NCI-H1436 treated with DMSO at 0.1 percent for 48 hours (cell line): ENCODE measurements at regions not wholly inside any gene's neighbourhood (a gene's known extent, or its start where the extent isn't known, plus 50 kb on each side); places are given as distances from the start of the nearest gene placed in this dataset.
"Not testable (repeated sequence)": the region's sequence is repeated elsewhere in the genome, so short reads cannot be mapped to it uniquely, and the experiment has no call there.

Source experiments
- DNase-seq: peaks from one replicate; lab custom pipeline; 2025; lab: John Stamatoyannopoulos, UW

DNA sequence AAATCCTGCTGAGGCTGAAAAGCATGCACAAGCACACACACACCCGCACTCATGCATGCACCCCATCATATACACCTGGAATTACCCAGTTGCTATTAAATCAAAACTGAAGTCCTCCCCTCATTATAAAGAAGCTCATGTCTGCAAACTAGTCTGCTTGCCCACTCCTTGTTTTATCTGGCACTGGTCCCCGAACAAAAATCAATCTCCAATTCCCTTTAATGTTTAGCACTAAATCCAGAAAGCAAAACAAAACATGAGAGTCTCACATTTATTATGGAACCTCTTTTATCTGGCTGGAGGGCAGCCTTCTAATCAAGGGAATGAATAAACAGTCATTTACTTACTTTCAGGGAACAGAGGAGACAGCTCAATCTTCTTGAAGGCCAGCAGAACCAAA is 1093.4 kb upstream of the FLRT2 start:
- no peak for DNase-seq

DNA sequence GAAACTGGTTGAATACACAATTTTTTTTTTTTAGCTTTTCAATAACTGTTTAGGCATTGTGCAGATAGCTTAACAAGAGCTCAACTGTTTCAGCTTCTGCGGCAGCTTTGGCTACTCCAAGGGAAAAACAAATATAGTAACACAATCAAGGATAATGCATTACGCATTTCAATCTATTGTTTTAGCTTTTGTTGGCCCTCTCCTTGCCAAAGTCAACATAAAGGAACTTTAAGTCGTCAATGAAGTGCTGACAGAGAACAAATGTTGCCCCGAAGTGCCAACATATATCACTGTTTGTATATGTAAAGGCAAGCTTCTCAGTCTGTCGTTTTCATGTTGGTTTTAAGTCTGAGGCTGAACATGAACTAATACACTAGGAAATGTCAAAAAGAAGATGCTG is 1087.4 kb upstream of the FLRT2 start:
- DNase-seq: no peak

DNA sequence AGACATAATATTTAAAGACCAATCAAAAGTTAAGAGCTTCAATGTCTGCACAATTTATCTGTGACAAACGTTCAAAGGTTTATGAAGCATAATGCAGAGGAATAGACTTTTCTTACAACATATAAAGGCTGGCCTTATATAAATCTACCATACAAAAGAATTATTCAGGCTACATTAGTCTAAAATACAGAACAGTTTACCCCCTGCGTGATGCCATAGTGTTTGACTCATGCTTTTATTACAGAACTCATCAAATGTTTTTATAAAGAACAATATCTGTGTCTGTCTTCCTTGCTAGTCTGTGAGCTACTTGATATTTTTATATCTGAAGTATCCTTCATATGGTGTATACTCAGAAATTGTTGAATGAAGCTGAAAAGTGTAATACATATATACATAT is 1084.5 kb upstream of the FLRT2 start:
- DNase-seq: no peak

GRCh38 chr14:84446250-84446649 is 1083.7 kb upstream of the FLRT2 start:
- no peak for DNase-seq

- DNase-seq: no peak
Observed at GRCh38 chr14:84453307-84453950, 1076.5 kb upstream of the FLRT2 start.

GRCh38 chr14:84454114-84454513 is 1075.8 kb upstream of the FLRT2 start:
- no peak for DNase-seq

DNA sequence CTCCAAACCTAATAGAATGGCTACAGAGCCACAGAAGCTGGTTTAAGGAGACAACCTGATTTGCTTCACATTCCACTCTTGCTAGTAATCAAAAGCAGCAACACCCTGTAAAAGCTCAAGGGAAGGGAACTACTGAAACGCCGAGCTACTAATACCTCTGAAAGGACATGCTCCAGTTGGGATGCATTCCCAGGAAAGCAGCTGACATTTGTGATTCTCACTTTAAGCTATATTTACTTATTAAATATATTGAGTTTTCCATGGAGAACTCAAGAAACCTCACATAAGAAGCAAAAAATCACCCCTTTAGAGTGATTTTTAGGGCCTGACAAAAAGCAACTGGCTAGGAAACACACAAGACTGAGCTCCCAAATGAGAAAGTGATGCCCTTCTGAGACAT is 1073.0 kb upstream of the FLRT2 start:
- no peak for DNase-seq

GRCh38 chr14:84458881-84459280 is 1071.1 kb upstream of the FLRT2 start:
- DNase-seq: no peak

GRCh38 chr14:84465880-84466279 is 1064.1 kb upstream of the FLRT2 start:
- no peak for DNase-seq

GRCh38 chr14:84468153-84468552 is 1061.8 kb upstream of the FLRT2 start:
- no peak for DNase-seq

- no peak for DNase-seq
Observed at GRCh38 chr14:84477996-84478395, 1051.9 kb upstream of the FLRT2 start.

DNA sequence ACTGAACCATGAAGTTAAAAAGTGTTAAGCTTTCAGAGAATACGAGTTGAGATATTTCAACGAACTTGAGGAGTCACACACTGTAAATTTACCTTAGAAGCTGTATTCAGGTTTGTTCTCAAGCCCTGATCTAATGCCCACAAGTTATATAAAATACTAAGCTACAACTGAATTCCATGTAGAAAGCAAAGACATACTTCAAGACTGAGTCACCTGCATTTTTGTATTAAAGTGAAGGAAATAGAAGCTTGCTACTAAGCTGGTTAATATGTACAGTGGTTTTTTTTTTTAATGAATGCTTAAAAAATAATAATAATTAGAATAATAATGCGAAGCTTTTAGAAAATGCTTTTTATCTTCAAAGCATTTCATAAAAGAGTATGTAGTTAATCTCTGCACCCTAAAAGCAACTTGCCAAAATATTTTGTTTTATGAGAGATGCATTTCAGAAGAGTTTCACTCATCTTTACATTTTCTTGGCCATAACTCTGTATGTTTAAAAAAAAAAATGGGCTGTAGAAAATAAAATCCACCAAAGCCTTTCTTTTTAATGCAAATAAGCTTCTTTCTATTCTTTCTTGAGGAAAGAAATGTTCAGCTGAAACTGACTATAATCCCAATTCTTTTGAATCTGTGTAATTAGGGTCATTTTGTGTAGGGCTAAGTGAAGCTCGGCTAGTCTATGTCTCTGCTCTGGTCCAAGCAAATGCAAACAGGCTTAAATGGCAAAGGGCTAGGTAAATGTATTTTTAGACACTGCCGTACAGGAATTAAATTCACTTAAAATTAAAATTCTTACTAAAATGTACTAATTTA is 1047.5 kb upstream of the FLRT2 start:
- no peak for DNase-seq

DNA sequence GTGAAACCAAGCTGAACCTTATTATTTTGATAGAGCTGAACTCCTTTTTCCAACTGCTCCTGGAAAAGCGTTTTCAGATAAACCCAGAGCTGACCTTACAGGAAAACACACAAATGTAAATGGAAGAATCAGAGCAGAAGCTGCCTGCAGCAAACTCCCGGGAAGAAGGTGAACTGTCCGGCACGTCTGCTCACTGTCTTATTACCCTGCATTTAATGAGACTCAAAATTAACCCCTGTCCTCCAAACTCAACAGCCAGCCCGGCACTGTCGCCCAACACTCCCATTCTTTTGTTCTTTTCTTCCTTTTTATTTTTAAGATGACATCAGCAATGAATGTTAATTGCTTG is 1046.9 kb upstream of the FLRT2 start:
- no peak for DNase-seq

GRCh38 chr14:84484243-84484642 is 1045.7 kb upstream of the FLRT2 start:
- not testable (repeated sequence) for DNase-seq

GRCh38 chr14:84485036-84485435 is 1044.9 kb upstream of the FLRT2 start:
- DNase-seq: no peak

GRCh38 chr14:84490081-84490480 is 1039.9 kb upstream of the FLRT2 start:
- DNase-seq: no peak

DNA sequence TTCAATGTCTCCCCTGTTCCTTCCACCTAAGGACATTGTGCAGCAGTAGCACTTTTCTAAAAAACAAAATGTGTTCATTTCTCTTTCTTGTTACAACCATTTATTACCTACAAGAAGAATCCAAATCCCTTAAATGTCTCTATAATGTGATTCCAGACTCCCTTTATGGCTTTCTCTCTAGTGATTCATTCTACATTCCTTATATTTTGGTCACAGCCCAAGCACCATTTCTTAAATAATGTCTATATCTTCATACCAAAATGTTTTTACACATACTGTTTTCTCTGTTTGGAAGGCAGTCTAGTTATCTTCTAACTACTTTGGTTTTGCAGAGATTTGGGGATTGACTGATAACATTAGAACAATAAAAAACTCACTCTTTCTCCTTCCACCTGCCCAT is 1037.3 kb upstream of the FLRT2 start:
- DNase-seq: no peak

- DNase-seq: no peak
Observed at GRCh38 chr14:84493779-84494178, 1036.2 kb upstream of the FLRT2 start.

DNA sequence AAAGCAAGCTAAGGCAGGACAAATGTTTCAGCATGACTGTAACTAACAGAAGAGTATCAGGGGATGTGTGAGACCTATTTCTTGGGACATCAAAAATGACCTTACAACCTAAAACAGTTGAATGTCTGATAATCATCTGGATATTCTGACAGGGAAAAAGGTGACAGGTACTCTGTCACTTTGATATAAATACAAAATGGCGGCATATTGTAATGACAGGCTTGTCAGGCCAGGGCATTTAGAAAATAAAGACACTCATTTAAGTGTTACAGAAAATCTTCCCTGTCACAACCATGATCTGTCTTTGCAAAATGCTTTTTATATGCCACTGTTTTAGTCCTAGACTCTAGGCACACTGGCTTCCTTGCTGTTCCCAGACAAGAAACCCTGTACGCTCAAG is 1033.3 kb upstream of the FLRT2 start:
- DNase-seq: no peak

GRCh38 chr14:84512823-84513222 is 1017.1 kb upstream of the FLRT2 start:
- DNase-seq: not testable (repeated sequence)

DNA sequence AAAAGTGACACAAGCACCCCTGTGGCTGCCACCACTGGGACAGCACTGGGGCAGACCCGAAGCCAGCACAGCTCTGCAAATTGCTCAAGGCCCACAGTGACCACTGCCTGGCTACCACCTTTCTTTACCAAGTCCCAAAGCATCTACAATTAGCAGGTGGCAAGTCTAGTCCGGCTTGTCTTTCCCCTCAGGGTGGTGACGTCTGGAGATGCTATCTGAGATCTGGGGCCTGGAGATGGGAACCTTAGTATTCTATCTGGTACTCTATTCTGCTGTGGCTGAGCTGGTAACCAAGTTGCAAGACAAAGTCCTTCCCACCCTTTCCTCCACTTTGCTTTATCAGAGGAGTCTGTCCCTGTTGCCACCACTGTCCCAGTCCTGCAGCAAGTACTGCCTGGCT is 1010.1 kb upstream of the FLRT2 start:
- no peak for DNase-seq

DNA sequence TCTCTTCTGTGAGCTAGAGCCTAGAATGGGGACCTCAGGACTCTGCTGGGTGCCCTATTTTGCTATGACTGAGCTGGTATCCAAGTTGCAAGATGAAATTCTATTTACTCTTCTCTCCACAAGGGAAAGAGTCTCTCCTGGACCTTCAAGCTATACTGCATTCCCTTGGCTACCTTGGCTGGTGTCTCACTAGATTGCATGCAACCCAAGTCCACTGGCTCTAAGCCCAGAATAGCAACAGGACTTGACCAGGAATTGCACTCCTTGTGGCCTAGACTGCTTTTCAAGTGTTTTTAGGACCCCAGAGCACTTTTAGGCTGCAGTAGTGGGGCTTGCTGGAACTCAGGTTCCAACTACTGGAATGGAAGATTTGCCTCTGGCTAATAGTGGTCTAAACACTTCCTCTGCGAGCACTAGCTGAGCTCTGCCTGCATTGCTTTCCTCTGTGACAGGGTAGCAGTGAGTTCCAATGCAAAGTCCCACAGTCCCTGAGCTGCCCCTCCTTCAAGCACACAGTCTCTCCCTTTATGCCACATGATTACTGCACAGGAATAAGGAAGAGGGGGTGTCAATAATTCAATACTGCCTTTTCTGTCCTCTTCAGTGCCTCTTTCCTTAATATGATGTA is 1009.1 kb upstream of the FLRT2 start:
- DNase-seq: no peak

- no peak for DNase-seq
Observed at GRCh38 chr14:84523746-84524145, 1006.2 kb upstream of the FLRT2 start.
